Aorta (tissue), 5 donors: ENCODE measurements at regions not wholly inside any gene's neighbourhood (a gene's known extent, or its start where the extent isn't known, plus 50 kb on each side); places are given as distances from the start of the nearest gene placed in this dataset.
"Not testable (repeated sequence)": the region's sequence is repeated elsewhere in the genome, so short reads cannot be mapped to it uniquely, and the experiment has no call there.

Source experiments
- ATAC-seq: fragments of 200-7000 bp; cut with Tn5 transposase; one replicate; pipeline ENCODE4 v1.9.1; 2022; ENCODE audit warnings: moderate library complexity; ENCODE audit not compliant: low FRiP score
- DNase-seq, 2 donors: peaks; one replicate each; pipeline ENCODE4 v3.0.0-alpha.2; 2020
- H3K27ac ChIP-seq, 2 donors: one replicate each; pipeline ENCODE4 v1.5.1; 2013; ENCODE audit warnings: low read length in 2 of 2, mild to moderate bottlenecking in 2 of 2, moderate library complexity in 2 of 2, control low read depth in 1 of 2, inconsistent platforms in 1 of 2, low read depth in 1 of 2
- H3K27me3 ChIP-seq, 2 donors: one replicate each; pipeline ENCODE4 v1.6.1; 2013; ENCODE audit warnings: control low read depth in 1 of 2, low read length in 1 of 2, mild to moderate bottlenecking in 1 of 2, moderate library complexity in 1 of 2; ENCODE audit not compliant: insufficient read depth in 2 of 2, control insufficient read depth in 1 of 2
- H3K36me3 ChIP-seq, 2 donors: one replicate each; pipeline ENCODE4 v1.6.1; 2013; ENCODE audit warnings: control low read depth in 1 of 2, low read length in 1 of 2, mild to moderate bottlenecking in 1 of 2; ENCODE audit not compliant: insufficient read depth in 2 of 2, control insufficient read depth in 1 of 2
- H3K4me1 ChIP-seq, 2 donors: one replicate each; pipeline ENCODE4 v1.6.1; 2013; ENCODE audit warnings: low read length in 2 of 2, control low read depth in 1 of 2, mild to moderate bottlenecking in 1 of 2, moderate library complexity in 1 of 2; ENCODE audit not compliant: insufficient read depth in 2 of 2, control insufficient read depth in 1 of 2
- H3K4me3 ChIP-seq, 2 donors: one replicate each; pipeline ENCODE4 v1.5.1; 2013; ENCODE audit warnings: low read length in 2 of 2, control low read depth in 1 of 2, mild to moderate bottlenecking in 1 of 2
- H3K9me3 ChIP-seq: one replicate; pipeline ENCODE4 v1.6.1; 2013; ENCODE audit warnings: mild to moderate bottlenecking, low read length; ENCODE audit not compliant: control insufficient read depth
- WGBS, 2 donors: extraction: QIAGEN DNeasy Blood & Tissue Kit; methylation state at CpG; one replicate each; pipeline ENCODE4 v1.1.7; 2013; 5-methylcytosine and 5-hydroxymethylcytosine counted together
- intact Hi-C, 2 donors: fragments of 100-400 bp; cut with DNase I; formaldehyde crosslinking; loops; one replicate each; pipeline versions ENCODE4 v1.14.2 to v1.15.0; 2022
- donor health status: healthy with polysubstance abuse.
- donor health status: Bipolar disorder and iron deficiency.
- donor health status: DM: no; HTN: no; CAD: no.
- donor health status: DM: no; HTN: no; CAD: no.
- donor health status: DM: yes; HTN: yes; CAD: no.

GRCh38 chr3:191020730-191021396 lies 158.4 kb upstream of the GMNC start:
- ATAC-seq, result no peak
- 13 to 24% methylated on average over 2 of the region's 2 CpGs for WGBS, 2 donors
- no peak overlapping the region for H3K27ac ChIP-seq

GRCh38 chr3:191019855-191020254 lies 157.4 kb upstream of the GMNC start:
- no peak for ATAC-seq
- 84 to 86% methylated on average over 6 of the region's 6 CpGs for WGBS, 2 donors
- H3K4me1 ChIP-seq, result no peaks in the 10 kb centered on the region

More at GRCh38 chr3:191020730-191021396, 158.4 kb upstream of the GMNC start:
- Histone ChIP-seq H3K4me3 (no peak overlapping the region), H3K4me1 (no peaks in the 10 kb centered on the region), H3K36me3 (no peaks in the 10 kb centered on the region), H3K9me3 (no peaks in the 10 kb centered on the region), H3K27me3 (no peaks in the 10 kb centered on the region)
- intact Hi-C loops, result no loop called here
- DNase-seq, result no peak

GRCh38 chr3:191015960-191016359 lies 153.5 kb upstream of the GMNC start:
- H3K36me3 ChIP-seq, DNase-seq, H3K4me3 ChIP-seq, ATAC-seq, H3K27ac ChIP-seq, H3K4me1 ChIP-seq, H3K9me3 ChIP-seq, intact Hi-C loops, H3K27me3 ChIP-seq: not testable (repeated sequence)
- WGBS, 2 donors, result 74 to 75% methylated on average over 6 of the region's 6 CpGs

More at GRCh38 chr3:191019855-191020254, 157.4 kb upstream of the GMNC start:
- intact Hi-C loops, result no loop called here
- no peaks in the 10 kb centered on the region for H3K27me3 ChIP-seq
- H3K27ac ChIP-seq, result no peak overlapping the region
- no peak overlapping the region for H3K4me3 ChIP-seq
- no peaks in the 10 kb centered on the region for H3K9me3 ChIP-seq
- DNase-seq, result no peak
- no peaks in the 10 kb centered on the region for H3K36me3 ChIP-seq

- H3K27ac ChIP-seq, result no peak overlapping the region
- H3K4me3 ChIP-seq, result no peak overlapping the region
- DNase-seq (no peak), ATAC-seq (no peak)
- H3K27me3 ChIP-seq, result no peaks in the 10 kb centered on the region
- WGBS, 2 donors, result 74 to 79% methylated on average over 1 of the region's 1 CpG
- intact Hi-C loops, result no loop called here
- H3K9me3 ChIP-seq, result no peaks in the 10 kb centered on the region
- H3K36me3 ChIP-seq, result no peaks in the 10 kb centered on the region
- no peaks in the 10 kb centered on the region for H3K4me1 ChIP-seq
These were observed 145.6 kb upstream of the GMNC start for GRCh38 chr3:191008074-191008473.

- no peaks in the 10 kb centered on the region for H3K36me3 ChIP-seq
- DNase-seq (no peak), ATAC-seq (no peak)
- no peaks in the 10 kb centered on the region for H3K27me3 ChIP-seq
- no peak overlapping the region for H3K27ac ChIP-seq
- no peak overlapping the region for H3K4me3 ChIP-seq
- intact Hi-C loops, result no loop called here
- no peaks in the 10 kb centered on the region for H3K4me1 ChIP-seq
- no peaks in the 10 kb centered on the region for H3K9me3 ChIP-seq
- WGBS, 2 donors, result 21 to 39% methylated on average over 3 of the region's 3 CpGs
These were observed 143.3 kb upstream of the GMNC start for GRCh38 chr3:191005790-191006189.

GRCh38 chr3:191003742-191004141 lies 141.2 kb upstream of the GMNC start:
- 47 to 48% methylated on average over 5 of the region's 5 CpGs for WGBS, 2 donors

GRCh38 chr3:190996181-190996775 lies 133.8 kb upstream of the GMNC start:
- WGBS, 2 donors, result 32 to 34% methylated on average over 3 of the region's 3 CpGs

More at GRCh38 chr3:191003742-191004141, 141.2 kb upstream of the GMNC start:
- H3K4me1 ChIP-seq, result no peaks in the 10 kb centered on the region
- no peak for ATAC-seq
- no peaks in the 10 kb centered on the region for H3K9me3 ChIP-seq
- no peak overlapping the region for H3K27ac ChIP-seq
- no peak for DNase-seq
- H3K36me3 ChIP-seq, result no peaks in the 10 kb centered on the region
- no peaks in the 10 kb centered on the region for H3K27me3 ChIP-seq
- intact Hi-C loops, result no loop called here
- no peak overlapping the region for H3K4me3 ChIP-seq

GRCh38 chr3:190995156-190995555 lies 132.7 kb upstream of the GMNC start:
- Histone ChIP-seq H3K36me3 (no peaks in the 10 kb centered on the region), H3K27me3 (no peaks in the 10 kb centered on the region), H3K9me3 (no peaks in the 10 kb centered on the region), H3K27ac (no peak overlapping the region), H3K4me1 (peaks cover 0 to 3% of the 10 kb centered on the region in 2 donors), H3K4me3 (no peak overlapping the region)
- no peak for DNase-seq
- ATAC-seq, result no peak
- 57 to 62% methylated on average over 1 of the region's 1 CpG for WGBS, 2 donors
- intact Hi-C loops, result no loop called here

More at GRCh38 chr3:190996181-190996775, 133.8 kb upstream of the GMNC start:
- no peaks in the 10 kb centered on the region for H3K9me3 ChIP-seq
- no peaks in the 10 kb centered on the region for H3K27me3 ChIP-seq
- intact Hi-C loops, result no loop called here
- H3K36me3 ChIP-seq, result no peaks in the 10 kb centered on the region
- no peak for DNase-seq
- ATAC-seq, result no peak
- H3K4me1 ChIP-seq, result peaks cover 0 to 3% of the 10 kb centered on the region in 2 donors
- no peak overlapping the region for H3K27ac ChIP-seq
- H3K4me3 ChIP-seq, result no peak overlapping the region

- Histone ChIP-seq H3K36me3 (no peaks in the 10 kb centered on the region), H3K27me3 (no peaks in the 10 kb centered on the region), H3K4me1 (no peaks in the 10 kb centered on the region), H3K27ac (no peak overlapping the region), H3K4me3 (no peak overlapping the region), H3K9me3 (peaks cover 7% of the 10 kb centered on the region)
- DNase-seq, result no peak
- intact Hi-C loops, result no loop called here
- no peak for ATAC-seq
These were observed 128.4 kb upstream of the GMNC start for GRCh38 chr3:190990898-190991297.
